GM12875 (cell line): ENCODE measurements at regions not wholly inside any gene's neighbourhood (a gene's known extent, or its start where the extent isn't known, plus 50 kb on each side); places are given as distances from the start of the nearest gene placed in this dataset.

Experiments
- H3K4me3 ChIP-seq: one replicate; pipeline ENCODE4 v1.5.1; 2011; ENCODE audit warnings: low read depth, low read length, control low read depth
- TF ChIP-seq, protein P1 (sequence below): IDR thresholded peaks from 2 replicates; pipeline ENCODE4 v1.5.1; 2011; ENCODE audit warnings: low read depth, mild to moderate bottlenecking, control low read depth, inconsistent platforms, low read length, moderate library complexity, borderline replicate concordance; ENCODE audit not compliant: insufficient read depth

DNA sequence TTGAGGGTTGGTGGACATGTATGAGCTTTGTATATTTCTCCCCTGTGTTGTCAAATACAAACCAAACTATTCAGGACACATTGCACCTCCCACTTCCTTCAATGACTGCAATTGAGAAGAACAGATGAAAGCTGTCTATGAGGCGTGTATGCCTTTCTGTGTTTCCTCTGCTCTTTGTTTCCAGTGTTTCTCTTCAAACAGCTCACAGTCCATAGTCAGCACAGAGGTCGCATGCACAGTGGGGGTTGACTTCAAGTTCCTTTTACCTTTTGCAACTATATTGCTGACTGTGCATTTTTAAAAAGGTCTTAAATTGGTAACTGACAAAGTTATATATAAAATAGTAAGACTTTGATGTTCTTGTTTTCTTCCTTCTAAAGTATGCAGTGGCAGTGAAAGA is 957.8 kb downstream of the C4orf33 start:
- TF ChIP-seq, protein P1, sequence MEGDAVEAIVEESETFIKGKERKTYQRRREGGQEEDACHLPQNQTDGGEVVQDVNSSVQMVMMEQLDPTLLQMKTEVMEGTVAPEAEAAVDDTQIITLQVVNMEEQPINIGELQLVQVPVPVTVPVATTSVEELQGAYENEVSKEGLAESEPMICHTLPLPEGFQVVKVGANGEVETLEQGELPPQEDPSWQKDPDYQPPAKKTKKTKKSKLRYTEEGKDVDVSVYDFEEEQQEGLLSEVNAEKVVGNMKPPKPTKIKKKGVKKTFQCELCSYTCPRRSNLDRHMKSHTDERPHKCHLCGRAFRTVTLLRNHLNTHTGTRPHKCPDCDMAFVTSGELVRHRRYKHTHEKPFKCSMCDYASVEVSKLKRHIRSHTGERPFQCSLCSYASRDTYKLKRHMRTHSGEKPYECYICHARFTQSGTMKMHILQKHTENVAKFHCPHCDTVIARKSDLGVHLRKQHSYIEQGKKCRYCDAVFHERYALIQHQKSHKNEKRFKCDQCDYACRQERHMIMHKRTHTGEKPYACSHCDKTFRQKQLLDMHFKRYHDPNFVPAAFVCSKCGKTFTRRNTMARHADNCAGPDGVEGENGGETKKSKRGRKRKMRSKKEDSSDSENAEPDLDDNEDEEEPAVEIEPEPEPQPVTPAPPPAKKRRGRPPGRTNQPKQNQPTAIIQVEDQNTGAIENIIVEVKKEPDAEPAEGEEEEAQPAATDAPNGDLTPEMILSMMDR, result no peak
- H3K4me3 ChIP-seq, result no peak overlapping the region

DNA sequence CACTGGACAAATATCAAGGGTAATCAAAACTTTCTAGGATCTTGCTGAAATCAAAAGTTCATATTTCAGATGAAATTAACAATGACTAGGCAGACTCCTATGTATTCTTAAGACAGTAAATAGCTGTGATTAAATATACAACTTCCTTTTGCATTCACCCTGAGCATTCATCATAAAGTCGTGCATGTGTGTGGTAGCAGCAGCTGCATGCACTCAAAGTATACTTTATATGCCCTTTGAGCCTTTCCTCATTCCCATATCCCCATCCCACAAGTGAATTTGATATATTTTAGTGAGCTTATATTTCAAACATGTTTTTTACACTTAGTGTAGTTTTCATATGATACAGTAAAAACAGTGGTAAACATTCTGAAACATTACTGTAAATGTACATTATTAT is 959.0 kb downstream of the C4orf33 start:
- TF ChIP-seq, protein P1, result no peak
- no peak overlapping the region for H3K4me3 ChIP-seq

DNA sequence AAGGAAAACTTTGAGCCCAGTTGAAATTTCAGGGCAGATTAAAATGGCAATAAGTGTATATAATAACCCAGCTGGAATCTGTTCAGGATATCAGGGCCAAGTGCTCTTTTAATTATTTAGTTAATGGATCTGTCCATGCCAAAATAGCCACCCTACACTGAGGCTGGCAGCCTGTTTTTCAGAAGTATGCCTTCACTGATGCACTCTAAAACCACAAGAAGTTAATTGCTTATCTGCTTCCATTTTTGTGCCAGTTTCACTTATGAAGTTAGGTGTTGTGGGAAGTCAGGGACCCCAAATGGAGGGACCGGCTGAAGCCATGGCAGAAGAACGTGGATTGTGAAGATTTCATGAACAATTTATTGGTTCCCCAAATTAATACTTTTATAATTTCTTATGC is 960.3 kb downstream of the C4orf33 start:
- H3K4me3 ChIP-seq, result no peak overlapping the region
- TF ChIP-seq, protein P1, result no peak

DNA sequence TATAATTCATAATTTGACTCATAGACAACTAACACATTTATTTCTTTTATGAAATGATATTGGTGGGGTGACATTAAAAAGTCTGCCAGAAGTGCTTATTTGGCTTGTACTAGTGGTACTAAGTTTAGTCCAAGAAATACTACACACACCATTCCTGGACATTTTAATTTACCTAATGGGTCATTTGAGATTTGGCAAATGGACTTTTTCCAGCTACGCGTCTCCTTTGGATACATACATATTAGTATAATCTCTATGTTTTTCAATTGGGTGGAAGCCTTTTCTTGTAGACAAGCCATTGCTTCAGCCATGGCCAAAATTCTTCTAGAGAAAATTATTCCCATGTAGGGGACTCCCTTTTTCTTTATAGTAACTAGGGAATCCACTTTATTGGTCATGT is 968.5 kb downstream of the C4orf33 start:
- TF ChIP-seq, protein P1, result no peak
- H3K4me3 ChIP-seq, result no peak overlapping the region

DNA sequence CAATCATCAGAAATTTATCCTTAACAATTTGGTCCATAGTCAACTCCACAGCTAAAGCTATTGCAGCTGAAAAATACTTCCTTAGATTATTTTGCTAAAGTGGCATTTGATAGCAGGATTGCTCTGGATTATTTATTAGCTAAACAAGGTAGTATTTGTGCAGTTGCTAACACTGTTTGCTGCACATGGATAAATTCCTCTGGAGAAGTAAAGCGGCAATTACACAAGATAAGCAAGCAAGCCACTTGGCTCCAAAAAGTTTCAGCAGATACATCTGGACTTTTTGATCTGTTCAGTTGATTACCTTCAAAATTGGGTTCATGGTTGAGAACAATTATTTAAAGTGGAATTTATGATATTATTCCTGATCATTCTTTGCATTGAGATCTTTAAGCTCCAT is 971.5 kb downstream of the C4orf33 start:
- TF ChIP-seq, protein P1, result no peak
- H3K4me3 ChIP-seq, result no peak overlapping the region

DNA sequence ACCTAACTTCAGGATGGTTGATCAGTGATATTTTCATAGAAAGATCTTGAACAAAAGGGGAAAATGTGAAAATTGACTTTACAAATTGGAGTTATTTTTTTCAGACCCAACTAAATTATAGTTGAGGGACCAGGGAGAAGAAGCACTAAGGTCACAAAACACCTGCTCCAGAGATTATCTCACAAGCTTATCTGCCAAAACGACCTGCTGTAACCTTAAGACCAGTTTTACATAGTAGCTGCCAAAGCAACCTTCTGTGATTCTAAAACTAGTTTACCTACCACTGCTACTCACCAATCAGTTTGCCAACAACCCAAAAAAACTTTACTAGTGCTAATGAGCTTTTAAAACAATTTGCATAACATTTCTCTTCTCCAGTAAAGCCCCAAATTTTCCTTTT is 972.1 kb downstream of the C4orf33 start:
- no peak overlapping the region for H3K4me3 ChIP-seq
- TF ChIP-seq, protein P1, result no peak

DNA sequence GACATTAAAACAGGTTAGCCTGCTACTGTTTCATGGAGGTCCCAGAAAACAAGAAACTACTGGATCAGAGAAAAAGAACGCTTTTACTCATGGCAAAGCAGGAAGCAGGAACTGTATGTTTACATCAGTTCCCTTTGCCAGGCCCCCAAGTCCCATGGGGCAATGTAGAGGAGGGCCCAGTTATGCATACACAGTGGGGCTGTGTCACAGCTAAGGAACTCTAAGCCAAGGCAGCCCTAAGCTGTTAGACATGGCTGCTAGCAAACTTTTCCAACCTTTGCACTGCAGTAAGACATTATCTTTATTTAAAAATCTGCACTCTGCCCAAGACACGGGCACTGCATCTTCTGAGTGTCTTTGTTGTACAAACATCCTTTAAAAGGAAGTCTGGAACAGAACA is 975.8 kb downstream of the C4orf33 start:
- TF ChIP-seq, protein P1, result no peak
- no peak overlapping the region for H3K4me3 ChIP-seq
